ENCODE measurements at regions not wholly inside any gene's neighbourhood (a gene's known extent, or its start where the extent isn't known, plus 50 kb on each side); places are given as distances from the start of the nearest gene placed in this dataset.

- TF ChIP-seq CREB1 (IDR thresholded peaks at IDR 0.05; ENCODE audit: low read depth): no peak
- no peak for TF ChIP-seq YY1 (IDR thresholded peaks at IDR 0.05; ENCODE audit: low read depth)
- no peak for TF ChIP-seq NFIC (IDR thresholded peaks at IDR 0.05)
- TF ChIP-seq RAD21 (IDR thresholded peaks at IDR 0.05; ENCODE audit: low read depth): no peak
- no peak for TF ChIP-seq EGR1 (IDR thresholded peaks at IDR 0.05)
- no peak for TF ChIP-seq TCF12 (IDR thresholded peaks at IDR 0.05; ENCODE audit: low read depth)
- no peak for TF ChIP-seq TEAD4 (IDR thresholded peaks at IDR 0.05)
- TF ChIP-seq ZBTB7A (IDR thresholded peaks at IDR 0.05; ENCODE audit: low read depth): no peak
- TF ChIP-seq USF1 (IDR thresholded peaks at IDR 0.05): no peak
- no peak for TF ChIP-seq EP300 (IDR thresholded peaks at IDR 0.05; ENCODE audit: borderline replicate concordance)
- TF ChIP-seq MAX (IDR thresholded peaks at IDR 0.05): no peak
- TF ChIP-seq CEBPB (IDR thresholded peaks at IDR 0.05): no peak
- TF ChIP-seq TAF1 (IDR thresholded peaks at IDR 0.05; ENCODE audit: low read depth): no peak
- no peak for TF ChIP-seq REST (IDR thresholded peaks at IDR 0.05; ENCODE audit: low read depth)
- no peak for TF ChIP-seq FOXM1 (IDR thresholded peaks at IDR 0.05; ENCODE audit: borderline replicate concordance, low read depth)
Observed at GRCh38 chr4:22216278-22216677, 267.7 kb upstream of the KCNIP4 start.

- TF ChIP-seq EGR1 (IDR thresholded peaks at IDR 0.05) (no peak), FOXM1 (IDR thresholded peaks at IDR 0.05; ENCODE audit: borderline replicate concordance, low read depth) (no peak)
Observed at GRCh38 chr4:22215084-22215483, 266.5 kb upstream of the KCNIP4 start.

GRCh38 chr4:22203711-22204011 lies 255.1 kb upstream of the KCNIP4 start:
- TF ChIP-seq TEAD4 (IDR thresholded peaks at IDR 0.05): no peak
- no peak for TF ChIP-seq USF1 (IDR thresholded peaks at IDR 0.05)
- TF ChIP-seq TAF1 (IDR thresholded peaks at IDR 0.05; ENCODE audit: low read depth): no peak
- no peak for TF ChIP-seq EGR1 (IDR thresholded peaks at IDR 0.05)
- no peak for TF ChIP-seq RAD21 (IDR thresholded peaks at IDR 0.05; ENCODE audit: low read depth)
- no peak for TF ChIP-seq NFIC (IDR thresholded peaks at IDR 0.05)
- no peak for TF ChIP-seq FOXM1 (IDR thresholded peaks at IDR 0.05; ENCODE audit: borderline replicate concordance, low read depth)
- TF ChIP-seq EP300 (IDR thresholded peaks at IDR 0.05; ENCODE audit: borderline replicate concordance): no peak
- TF ChIP-seq CEBPB (IDR thresholded peaks at IDR 0.05): no peak
- no peak for TF ChIP-seq REST (IDR thresholded peaks at IDR 0.05; ENCODE audit: low read depth)
- no peak for TF ChIP-seq TCF12 (IDR thresholded peaks at IDR 0.05; ENCODE audit: low read depth)
- no peak for TF ChIP-seq YY1 (IDR thresholded peaks at IDR 0.05; ENCODE audit: low read depth)
- no peak for TF ChIP-seq ZBTB7A (IDR thresholded peaks at IDR 0.05; ENCODE audit: low read depth)
- TF ChIP-seq MAX (IDR thresholded peaks at IDR 0.05): no peak
- TF ChIP-seq CREB1 (IDR thresholded peaks at IDR 0.05; ENCODE audit: low read depth): no peak

GRCh38 chr4:22202975-22203710 lies 254.6 kb upstream of the KCNIP4 start:
- TF ChIP-seq TAF1 (IDR thresholded peaks at IDR 0.05; ENCODE audit: low read depth) (no peak), YY1 (IDR thresholded peaks at IDR 0.05; ENCODE audit: low read depth) (no peak)

GRCh38 chr4:22202246-22202974 lies 253.8 kb upstream of the KCNIP4 start:
- no peak for TF ChIP-seq FOXM1 (IDR thresholded peaks at IDR 0.05; ENCODE audit: borderline replicate concordance, low read depth)
- TF ChIP-seq EP300 (IDR thresholded peaks at IDR 0.05; ENCODE audit: borderline replicate concordance): no peak
- TF ChIP-seq RAD21 (IDR thresholded peaks at IDR 0.05; ENCODE audit: low read depth): no peak
- TF ChIP-seq USF1 (IDR thresholded peaks at IDR 0.05): no peak
- no peak for TF ChIP-seq TAF1 (IDR thresholded peaks at IDR 0.05; ENCODE audit: low read depth)
- TF ChIP-seq EGR1 (IDR thresholded peaks at IDR 0.05): no peak
- TF ChIP-seq NFIC (IDR thresholded peaks at IDR 0.05): no peak

All from Ishikawa (cell line).